PFSK-1 (cell line): ENCODE measurements at regions not wholly inside any gene's neighbourhood (a gene's known extent, or its start where the extent isn't known, plus 50 kb on each side); places are given as distances from the start of the nearest gene placed in this dataset.

Experiments used
- POLR2AphosphoS5 ChIP-seq: IDR thresholded peaks from 2 replicates; pipeline ENCODE4 v1.6.1; 2012; ENCODE audit warnings: low read depth, mild to moderate bottlenecking, control low read depth, low read length, moderate library complexity
- SIN3A ChIP-seq: IDR thresholded peaks from 2 replicates; pipeline ENCODE4 v1.6.1; 2012; ENCODE audit warnings: mild to moderate bottlenecking, low read length, moderate library complexity, borderline replicate concordance; ENCODE audit not compliant: insufficient read depth
- TAF1 ChIP-seq: IDR thresholded peaks from 2 replicates; pipeline ENCODE4 v1.6.1; 2012; ENCODE audit warnings: low read length, control low read depth, borderline replicate concordance; ENCODE audit not compliant: insufficient read depth
- TF ChIP-seq, protein P1 (sequence below), 2 experiments: IDR thresholded peaks; 2 replicates each; pipeline versions ENCODE4 v1.6.1 to v1.8.0; 2011 to 2012; ENCODE audit warnings: low read depth in 2 of 2, low read length in 2 of 2, control low read depth in 1 of 2, inconsistent platforms in 1 of 2, mild to moderate bottlenecking in 1 of 2, moderate library complexity in 1 of 2; ENCODE audit not compliant: insufficient read depth in 1 of 2

DNA sequence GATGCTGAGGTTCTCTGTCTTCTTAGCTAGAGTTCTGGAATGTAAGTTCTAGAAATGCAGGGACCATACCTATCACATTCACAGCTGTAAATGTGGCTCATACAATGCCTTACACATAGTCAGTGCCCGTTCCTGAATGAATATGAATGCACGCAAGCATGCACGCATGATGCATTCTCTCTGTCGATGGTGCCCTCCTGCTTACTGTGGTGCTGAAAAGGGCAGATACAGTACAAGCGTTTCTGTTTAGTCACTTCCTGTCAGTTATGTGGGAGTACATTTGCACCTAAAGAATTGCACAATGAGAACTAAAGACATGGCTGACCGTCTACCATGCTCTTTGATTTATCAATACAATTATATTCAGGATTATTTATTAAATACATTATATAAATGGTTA lies 152.2 kb upstream of the SOX4 start:
- no peak for TF ChIP-seq TAF1
- no peak for TF ChIP-seq POLR2AphosphoS5
- TF ChIP-seq SIN3A: no peak
- TF ChIP-seq, protein P1, sequence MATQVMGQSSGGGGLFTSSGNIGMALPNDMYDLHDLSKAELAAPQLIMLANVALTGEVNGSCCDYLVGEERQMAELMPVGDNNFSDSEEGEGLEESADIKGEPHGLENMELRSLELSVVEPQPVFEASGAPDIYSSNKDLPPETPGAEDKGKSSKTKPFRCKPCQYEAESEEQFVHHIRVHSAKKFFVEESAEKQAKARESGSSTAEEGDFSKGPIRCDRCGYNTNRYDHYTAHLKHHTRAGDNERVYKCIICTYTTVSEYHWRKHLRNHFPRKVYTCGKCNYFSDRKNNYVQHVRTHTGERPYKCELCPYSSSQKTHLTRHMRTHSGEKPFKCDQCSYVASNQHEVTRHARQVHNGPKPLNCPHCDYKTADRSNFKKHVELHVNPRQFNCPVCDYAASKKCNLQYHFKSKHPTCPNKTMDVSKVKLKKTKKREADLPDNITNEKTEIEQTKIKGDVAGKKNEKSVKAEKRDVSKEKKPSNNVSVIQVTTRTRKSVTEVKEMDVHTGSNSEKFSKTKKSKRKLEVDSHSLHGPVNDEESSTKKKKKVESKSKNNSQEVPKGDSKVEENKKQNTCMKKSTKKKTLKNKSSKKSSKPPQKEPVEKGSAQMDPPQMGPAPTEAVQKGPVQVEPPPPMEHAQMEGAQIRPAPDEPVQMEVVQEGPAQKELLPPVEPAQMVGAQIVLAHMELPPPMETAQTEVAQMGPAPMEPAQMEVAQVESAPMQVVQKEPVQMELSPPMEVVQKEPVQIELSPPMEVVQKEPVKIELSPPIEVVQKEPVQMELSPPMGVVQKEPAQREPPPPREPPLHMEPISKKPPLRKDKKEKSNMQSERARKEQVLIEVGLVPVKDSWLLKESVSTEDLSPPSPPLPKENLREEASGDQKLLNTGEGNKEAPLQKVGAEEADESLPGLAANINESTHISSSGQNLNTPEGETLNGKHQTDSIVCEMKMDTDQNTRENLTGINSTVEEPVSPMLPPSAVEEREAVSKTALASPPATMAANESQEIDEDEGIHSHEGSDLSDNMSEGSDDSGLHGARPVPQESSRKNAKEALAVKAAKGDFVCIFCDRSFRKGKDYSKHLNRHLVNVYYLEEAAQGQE (IDR thresholded peaks at IDR 0.05; ENCODE audit: insufficient read depth in 1 of 2, low read depth in 2 of 2, low read length in 2 of 2): peak in 1 of 2 experiments; percentile 45; a peak in 1 of 4 replicates
